B cell (primary cell): ENCODE measurements at regions not wholly inside any gene's neighbourhood (a gene's known extent, or its start where the extent isn't known, plus 50 kb on each side); places are given as distances from the start of the nearest gene placed in this dataset.

ENCODE experiments used
- ATAC-seq: fragments of 200-7000 bp; cut with Tn5 transposase; one replicate; pipeline ENCODE4 v1.10.0; 2021; ENCODE audit warnings: low read depth, mild to moderate bottlenecking, moderate number of reproducible peaks, moderate library complexity
- CTCF ChIA-PET: fragments of 350-600 bp; sonication (Branson Sonifier 250); formaldehyde crosslinking; loops from one replicate; lab custom pipeline; 2021; ENCODE audit warnings: antibody characterized with exemption, inconsistent platforms; lab: Charles Lee
- POLR2A ChIA-PET: fragments of 350-600 bp; sonication (Branson Sonifier 250); formaldehyde crosslinking; loops from one replicate; lab custom pipeline; 2021; ENCODE audit warnings: antibody characterized with exemption; lab: Charles Lee
- DNase-seq: peaks from one replicate; pipeline ENCODE4 v3.0.0; 2013
- H2AFZ ChIP-seq: 2 replicates; pipeline ENCODE4 v1.6.1; 2012; ENCODE audit warnings: mild to moderate bottlenecking, low read depth, low read length; ENCODE audit not compliant: insufficient read depth, poor library complexity, severe bottlenecking
- H3K27ac ChIP-seq, 2 donors: 1 replicate in 1 of 2; 2 replicates in 1 of 2; pipeline ENCODE4 v1.5.1; 2012 to 2013; ENCODE audit warnings: low read length in 2 of 2, mild to moderate bottlenecking in 2 of 2, moderate library complexity in 1 of 2
- H3K27me3 ChIP-seq, 4 experiments: fragments of 200-600 bp in 1 of 4; sonication (generic) in 1 of 4; replicated peaks in 1 of 4; 1 replicate in 2 of 4; 2 replicates in 2 of 4; pipeline versions ENCODE4 v1.6.1 to v1.7.0; 2013 to 2016; ENCODE audit warnings: low read length in 3 of 4, mild to moderate bottlenecking in 2 of 4, mixed read lengths in 1 of 4, moderate library complexity in 1 of 4; ENCODE audit not compliant: insufficient read depth in 4 of 4, control insufficient read depth in 3 of 4; ENCODE audit errors: control extremely low read depth in 1 of 4
- H3K36me3 ChIP-seq, 2 experiments: replicated peaks in 1 of 2; 1 replicate in 1 of 2; 2 replicates in 1 of 2; pipeline versions ENCODE4 v1.6.1 to v1.7.1; 2013; ENCODE audit warnings: low read length in 1 of 2; ENCODE audit not compliant: insufficient read depth in 2 of 2, control insufficient read depth in 1 of 2; ENCODE audit errors: control extremely low read depth in 1 of 2, extremely low read depth in 1 of 2
- H3K4me1 ChIP-seq, 2 donors: fragments of 200-600 bp in 1 of 2; sonication (generic) in 1 of 2; 1 replicate in 1 of 2; 2 replicates in 1 of 2; pipeline versions ENCODE4 v1.5.1 to v1.6.1; 2013 to 2017; ENCODE audit warnings: low read length in 2 of 2; ENCODE audit not compliant: control insufficient read depth in 2 of 2, insufficient read depth in 2 of 2
- H3K4me2 ChIP-seq: replicated peaks from 2 replicates; pipeline ENCODE3; 2012; ENCODE audit warnings: mild to moderate bottlenecking, low read depth, low read length; ENCODE audit not compliant: poor library complexity, severe bottlenecking
- H3K4me3 ChIP-seq, 5 experiments: fragments of 200-600 bp in 1 of 5; sonication (generic) in 1 of 5; 1 replicate in 3 of 5; 2 replicates in 2 of 5; pipeline versions ENCODE4 v1.5.1 to v1.7.0; 2011 to 2016; ENCODE audit warnings: low read length in 4 of 5, mild to moderate bottlenecking in 4 of 5, low read depth in 2 of 5, control low read depth in 1 of 5, moderate library complexity in 1 of 5; ENCODE audit not compliant: insufficient read depth in 1 of 5; ENCODE audit errors: control extremely low read depth in 1 of 5, extremely low read depth in 1 of 5
- H3K79me2 ChIP-seq: fragments of 200-600 bp; sonication (generic); one replicate; pipeline ENCODE4 v1.6.0; 2016; ENCODE audit warnings: low read length; ENCODE audit not compliant: control insufficient read depth, insufficient read depth
- H3K9ac ChIP-seq: fragments of 200-600 bp; sonication (generic); 2 replicates; pipeline ENCODE4 v1.6.1; 2017; ENCODE audit warnings: mild to moderate bottlenecking, low read length, moderate library complexity
- H3K9me3 ChIP-seq, 3 donors: one replicate each; pipeline versions ENCODE4 v1.6.1 to v1.7.1; 2013; ENCODE audit warnings: low read length in 2 of 3; ENCODE audit not compliant: control insufficient read depth in 2 of 3, insufficient read depth in 1 of 3; ENCODE audit errors: control extremely low read depth in 1 of 3
- H4K20me1 ChIP-seq: 2 replicates; pipeline ENCODE4 v1.6.0; 2012; ENCODE audit warnings: mild to moderate bottlenecking, low read length; ENCODE audit not compliant: insufficient read depth, control insufficient read depth, poor library complexity, severe bottlenecking
- H3K27ac Mint-ChIP-seq: one replicate; pipeline ENCODE4 v1.8.0; 2021; ENCODE audit warnings: mixed read lengths
- H3K27me3 Mint-ChIP-seq: one replicate; pipeline ENCODE4 v1.8.0; 2021; ENCODE audit warnings: mixed read lengths
- H3K4me1 Mint-ChIP-seq: one replicate; pipeline ENCODE4 v1.8.0; 2021; ENCODE audit warnings: mixed read lengths
- H3K4me3 Mint-ChIP-seq: one replicate; pipeline ENCODE4 v1.8.0; 2021; ENCODE audit warnings: mixed read lengths
- H3K9me3 Mint-ChIP-seq: one replicate; pipeline ENCODE4 v1.8.0; 2022; ENCODE audit warnings: mixed read lengths; ENCODE audit not compliant: insufficient read depth
- EZH2 ChIP-seq: IDR thresholded peaks from 2 replicates; pipeline ENCODE4 v1.6.1; 2012; ENCODE audit warnings: borderline replicate concordance, low read depth, mild to moderate bottlenecking, moderate library complexity, low read length; ENCODE audit not compliant: insufficient read depth, poor library complexity, severe bottlenecking
- WGBS: methylation state at CpG from one replicate; pipeline ENCODE4 v1.1.5; 2013; ENCODE audit warnings: missing lambda C conversion rate; ENCODE audit not compliant: insufficient coverage; 5-methylcytosine and 5-hydroxymethylcytosine counted together
- intact Hi-C: fragments of 100-400 bp; cut with micrococcal nuclease; formaldehyde crosslinking; loops from one replicate; pipeline ENCODE4 v1.10.0; 2022
- TF ChIP-seq, protein P1 (sequence below): fragments of 200-600 bp; IDR thresholded peaks from one replicate; pipeline ENCODE4 v1.8.0; 2022; ENCODE audit warnings: antibody characterized with exemption, mild to moderate bottlenecking

- no peak overlapping the region for H3K9ac ChIP-seq
- no peaks in the 10 kb centered on the region for H3K9me3 ChIP-seq
- H3K4me3 ChIP-seq: no peak overlapping the region
- WGBS: 100% methylated on average over 2 of the region's 3 CpGs
- POLR2A ChIA-PET: no interaction called here
- Mint-ChIP-seq H3K4me1 (no peaks in the 10 kb centered on the region), H3K9me3 (no peaks in the 10 kb centered on the region), H3K27me3 (peaks cover 8% of the 10 kb centered on the region), H3K4me3 (no peak overlapping the region), H3K27ac (no peak overlapping the region)
- TF ChIP-seq, protein P1, sequence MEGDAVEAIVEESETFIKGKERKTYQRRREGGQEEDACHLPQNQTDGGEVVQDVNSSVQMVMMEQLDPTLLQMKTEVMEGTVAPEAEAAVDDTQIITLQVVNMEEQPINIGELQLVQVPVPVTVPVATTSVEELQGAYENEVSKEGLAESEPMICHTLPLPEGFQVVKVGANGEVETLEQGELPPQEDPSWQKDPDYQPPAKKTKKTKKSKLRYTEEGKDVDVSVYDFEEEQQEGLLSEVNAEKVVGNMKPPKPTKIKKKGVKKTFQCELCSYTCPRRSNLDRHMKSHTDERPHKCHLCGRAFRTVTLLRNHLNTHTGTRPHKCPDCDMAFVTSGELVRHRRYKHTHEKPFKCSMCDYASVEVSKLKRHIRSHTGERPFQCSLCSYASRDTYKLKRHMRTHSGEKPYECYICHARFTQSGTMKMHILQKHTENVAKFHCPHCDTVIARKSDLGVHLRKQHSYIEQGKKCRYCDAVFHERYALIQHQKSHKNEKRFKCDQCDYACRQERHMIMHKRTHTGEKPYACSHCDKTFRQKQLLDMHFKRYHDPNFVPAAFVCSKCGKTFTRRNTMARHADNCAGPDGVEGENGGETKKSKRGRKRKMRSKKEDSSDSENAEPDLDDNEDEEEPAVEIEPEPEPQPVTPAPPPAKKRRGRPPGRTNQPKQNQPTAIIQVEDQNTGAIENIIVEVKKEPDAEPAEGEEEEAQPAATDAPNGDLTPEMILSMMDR: no peak
- TF ChIP-seq EZH2: no peak
- no peak overlapping the region for H3K27ac ChIP-seq
- CTCF ChIA-PET: no interaction called here
- H3K27me3 ChIP-seq: no peaks in the 10 kb centered on the region
- ATAC-seq: no peak
- no peaks in the 10 kb centered on the region for H3K4me1 ChIP-seq
- no peak for DNase-seq
- H3K36me3 ChIP-seq: no peaks in the 10 kb centered on the region
- no peak overlapping the region for H3K4me2 ChIP-seq
- no peaks in the 10 kb centered on the region for H3K79me2 ChIP-seq
- no peak overlapping the region for H2AFZ ChIP-seq
- intact Hi-C loops: no loop called here
- no peaks in the 10 kb centered on the region for H4K20me1 ChIP-seq
These were observed 156.1 kb upstream of the CHD6 start for GRCh38 chr20:41774291-41774690.

DNA sequence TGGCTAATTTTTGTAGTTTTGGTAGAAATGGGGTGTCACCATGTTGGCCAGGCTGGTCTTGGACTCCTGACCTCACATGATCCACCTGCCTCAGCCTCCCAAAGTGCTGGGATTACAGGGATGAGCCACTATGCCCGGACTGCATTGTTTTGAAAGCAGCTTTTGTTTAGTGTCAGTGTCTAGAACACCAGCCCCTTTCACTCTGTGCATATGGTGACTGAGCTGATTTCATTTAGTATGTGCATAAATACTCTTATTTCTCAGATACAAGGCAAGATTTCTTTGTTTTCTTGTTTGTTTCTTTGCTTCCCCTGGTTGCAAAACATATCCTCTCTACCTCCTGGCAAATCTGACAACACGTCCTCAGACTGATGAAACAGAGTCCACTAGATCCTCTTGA, 152.8 kb upstream of the CHD6 start:
- no peaks in the 10 kb centered on the region for H3K4me1 Mint-ChIP-seq
- H3K4me3 Mint-ChIP-seq: no peak overlapping the region
- no peaks in the 10 kb centered on the region for H3K27me3 ChIP-seq
- no peak overlapping the region for H3K4me3 ChIP-seq
- peaks cover 0 to 6% (median 0%) of the 10 kb centered on the region in 3 donors for H3K9me3 ChIP-seq
- POLR2A ChIA-PET: no interaction called here
- peaks cover 8% of the 10 kb centered on the region for H3K27me3 Mint-ChIP-seq
- TF ChIP-seq, protein P1: no peak
- TF ChIP-seq EZH2: no peak
- no peak overlapping the region for H3K27ac Mint-ChIP-seq
- H4K20me1 ChIP-seq: no peaks in the 10 kb centered on the region
- ATAC-seq (no peak), DNase-seq (no peak)
- no CpG with 5 or more reads among the region's 2 CpGs for WGBS
- CTCF ChIA-PET: no interaction called here
- no peak overlapping the region for H3K27ac ChIP-seq
- H3K4me1 ChIP-seq: no peaks in the 10 kb centered on the region
- intact Hi-C loops: no loop called here
- H3K9me3 Mint-ChIP-seq: peaks cover 2% of the 10 kb centered on the region
- no peak overlapping the region for H3K4me2 ChIP-seq
- no peak overlapping the region for H2AFZ ChIP-seq
- H3K79me2 ChIP-seq: no peaks in the 10 kb centered on the region
- no peak overlapping the region for H3K9ac ChIP-seq
- H3K36me3 ChIP-seq: no peaks in the 10 kb centered on the region
